ENCODE measurements at regions not wholly inside any gene's neighbourhood (a gene's known extent, or its start where the extent isn't known, plus 50 kb on each side); places are given as distances from the start of the nearest gene placed in this dataset.
"Not testable (repeated sequence)": the region's sequence is repeated elsewhere in the genome, so short reads cannot be mapped to it uniquely, and the experiment has no call there.

GRCh38 chr17:15802917-15803316, 70.8 kb downstream of the TBC1D26 start:
- H3K36me3 ChIP-seq; ATAC-seq (ENCODE audit: low FRiP score in 2 of 2); H3K4me1 ChIP-seq; H3K27ac ChIP-seq; H3K4me3 ChIP-seq; DNase-seq; H3K27me3 ChIP-seq; H3K9me3 ChIP-seq: not testable (repeated sequence)
- WGBS, 2 donors: 89 to 94% methylated on average over 1 of the region's 1 CpG

DNA sequence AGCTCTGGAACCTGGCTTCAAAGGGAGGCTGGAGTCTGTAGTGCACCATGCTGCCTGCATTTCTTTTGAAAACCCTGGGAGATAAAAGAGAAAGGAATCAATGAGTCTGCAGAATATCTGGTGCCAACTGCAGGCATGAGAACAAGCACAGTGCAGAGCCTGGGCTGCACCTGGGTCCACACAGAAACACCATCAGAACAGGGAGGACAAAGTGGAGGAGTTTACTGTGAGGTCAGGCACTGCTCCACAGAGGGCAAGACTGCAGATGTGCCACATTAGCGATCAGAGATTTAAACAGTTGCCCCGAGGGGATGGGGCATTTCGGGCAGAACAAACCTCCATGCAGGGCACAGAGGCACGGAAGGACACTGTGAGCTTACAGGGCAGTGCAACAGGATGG, 74.7 kb downstream of the TBC1D26 start:
- not testable (repeated sequence) for H3K27ac ChIP-seq; H3K4me3 ChIP-seq; H3K27me3 ChIP-seq; ATAC-seq (ENCODE audit: low FRiP score in 2 of 2); H3K9me3 ChIP-seq; H3K4me1 ChIP-seq; H3K36me3 ChIP-seq; DNase-seq
- whole genome bisulfite sequencing, 2 donors: 86 to 92% methylated on average over 2 to 3 of the region's 4 CpGs

DNA sequence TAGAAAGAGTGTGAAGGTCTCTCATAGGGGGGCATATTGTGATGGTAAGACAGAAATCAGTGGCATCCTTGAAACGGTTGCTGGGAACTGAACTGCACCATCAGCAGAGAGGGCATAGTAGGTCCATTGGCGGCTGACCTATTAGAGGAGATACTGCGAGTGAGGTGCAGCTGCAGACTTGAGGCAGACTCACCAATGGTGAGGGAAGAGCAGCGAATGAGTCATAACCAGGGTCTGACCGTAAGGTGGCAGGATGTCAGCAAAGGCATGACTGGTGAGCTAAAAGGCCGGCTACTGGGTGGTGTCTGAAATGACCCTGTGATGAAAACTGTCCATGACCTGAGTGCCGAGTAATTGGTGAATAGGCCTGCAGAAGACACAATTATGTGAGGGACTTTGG, 81.3 kb downstream of the TBC1D26 start:
- not testable (repeated sequence) for H3K27me3 ChIP-seq; H3K9me3 ChIP-seq; H3K36me3 ChIP-seq; DNase-seq; ATAC-seq (ENCODE audit: low FRiP score in 2 of 2); H3K27ac ChIP-seq; H3K4me3 ChIP-seq; H3K4me1 ChIP-seq
- WGBS, 2 donors: 77 to 88% methylated on average over 3 to 5 of the region's 7 CpGs

DNA sequence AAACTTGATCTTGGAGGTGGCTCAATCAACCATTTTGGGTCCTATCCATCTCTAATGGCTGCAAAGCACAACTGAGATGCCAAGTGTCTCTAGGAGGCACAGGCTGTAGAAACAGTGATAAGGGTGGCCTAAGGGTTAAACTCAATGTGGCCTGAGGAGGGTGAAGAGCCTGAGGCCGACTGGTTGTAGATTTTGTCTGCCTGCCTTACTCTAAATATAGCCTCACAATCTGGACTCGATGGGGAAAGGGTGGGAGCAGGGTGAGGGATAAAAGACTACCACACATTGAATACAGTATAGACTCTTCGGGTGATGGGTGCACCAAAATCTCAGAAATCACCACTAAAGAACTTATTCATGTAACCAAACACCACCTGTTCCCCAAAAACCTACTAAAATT, 81.9 kb downstream of the TBC1D26 start:
- not testable (repeated sequence) for H3K9me3 ChIP-seq; H3K27ac ChIP-seq; DNase-seq; H3K27me3 ChIP-seq; H3K4me1 ChIP-seq; H3K4me3 ChIP-seq; H3K36me3 ChIP-seq; ATAC-seq (ENCODE audit: low FRiP score in 2 of 2)
- 61 to 64% methylated on average over 2 to 3 of the region's 3 CpGs for WGBS, 2 donors

DNA sequence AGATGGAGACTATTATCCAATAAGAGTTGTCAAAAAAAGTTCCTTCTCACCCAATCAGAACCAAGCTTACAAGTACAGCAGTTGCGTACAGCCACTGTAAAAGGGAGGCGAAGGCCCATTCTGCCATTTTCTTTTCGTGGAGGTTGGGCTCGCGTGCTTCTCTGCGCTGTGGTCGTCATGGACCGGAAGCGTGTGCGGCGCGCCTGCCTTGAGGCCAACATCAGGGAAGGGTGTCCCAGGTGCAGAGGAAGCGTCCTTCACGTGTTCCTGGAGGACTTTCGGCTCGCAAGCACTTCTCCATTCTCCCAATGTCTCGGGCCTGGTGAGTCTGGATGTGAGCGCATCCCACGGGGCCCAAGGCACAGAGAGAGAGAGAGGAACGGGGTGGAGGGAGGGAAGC, 85.8 kb downstream of the TBC1D26 start:
- H3K4me3 ChIP-seq; H3K27me3 ChIP-seq; DNase-seq; H3K36me3 ChIP-seq; H3K9me3 ChIP-seq; ATAC-seq (ENCODE audit: low FRiP score in 2 of 2); H3K4me1 ChIP-seq; H3K27ac ChIP-seq: not testable (repeated sequence)
- WGBS, 2 donors: 98 to 99% methylated on average over 14 of the region's 20 CpGs

- not testable (repeated sequence) for ATAC-seq (ENCODE audit: low FRiP score in 2 of 2)
Measured at GRCh38 chr17:15822280-15822679, 90.2 kb downstream of the TBC1D26 start.

DNA sequence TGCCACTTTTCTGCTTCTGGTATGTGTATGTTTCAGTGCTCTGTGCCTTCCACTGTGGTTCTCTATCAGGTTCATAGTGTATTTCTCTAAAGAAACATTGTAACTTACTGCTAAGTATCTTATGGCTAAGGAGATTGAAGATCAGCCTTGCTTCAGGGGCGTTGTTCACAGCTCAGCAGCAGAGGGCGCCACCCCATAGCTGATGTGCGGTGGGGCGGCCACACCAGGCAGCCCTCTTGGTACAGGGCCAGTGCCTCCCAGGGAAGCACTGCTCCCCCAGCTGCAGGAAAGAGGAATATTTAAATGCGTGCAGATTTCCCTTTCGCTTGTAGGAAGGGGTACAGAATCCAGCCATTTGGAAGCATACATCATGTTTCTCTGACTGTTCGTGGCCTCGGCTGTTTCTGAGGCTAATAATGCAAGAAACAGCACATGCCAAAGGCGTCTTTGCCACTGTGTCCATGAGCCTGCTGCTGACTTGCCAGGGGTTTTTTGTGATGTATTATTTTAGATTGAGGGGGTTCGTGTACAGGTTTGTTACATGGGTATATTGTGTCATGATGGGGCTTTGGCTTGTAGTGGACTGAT, 96.7 kb downstream of the TBC1D26 start:
- TF ChIP-seq CTCF (IDR thresholded peaks at IDR 0.05) (peak; percentile 73 to 92 (median 83)), POLR2AphosphoS5 (IDR thresholded peaks at IDR 0.05) (peak in 1 of 2 donors; percentile 13)
- not testable (repeated sequence) for H3K27ac ChIP-seq, H3K9me3 ChIP-seq, H3K27me3 ChIP-seq, H3K36me3 ChIP-seq, H3K4me1 ChIP-seq, H3K4me3 ChIP-seq
- 7 to 18% methylated on average over 7 to 10 of the region's 10 CpGs for WGBS, 2 donors
- ATAC-seq (ENCODE audit: low FRiP score in 2 of 2): peak; percentile 94 to 98
- peak; percentile 78 to 82 for DNase-seq

More at GRCh38 chr17:15822280-15822679, 90.2 kb downstream of the TBC1D26 start:
- not testable (repeated sequence) for H3K4me1 ChIP-seq, DNase-seq, H3K36me3 ChIP-seq, H3K27ac ChIP-seq, H3K4me3 ChIP-seq, H3K9me3 ChIP-seq, H3K27me3 ChIP-seq
- WGBS, 2 donors: 71 to 73% methylated on average over 3 to 4 of the region's 5 CpGs

GRCh38 chr17:15830221-15830620, 98.1 kb downstream of the TBC1D26 start:
- 76 to 77% methylated on average over 4 of the region's 4 CpGs for WGBS, 2 donors
- H3K27me3 ChIP-seq; H3K36me3 ChIP-seq; H3K27ac ChIP-seq; H3K4me1 ChIP-seq; H3K4me3 ChIP-seq; DNase-seq; H3K9me3 ChIP-seq; ATAC-seq (ENCODE audit: low FRiP score in 2 of 2): not testable (repeated sequence)

DNA sequence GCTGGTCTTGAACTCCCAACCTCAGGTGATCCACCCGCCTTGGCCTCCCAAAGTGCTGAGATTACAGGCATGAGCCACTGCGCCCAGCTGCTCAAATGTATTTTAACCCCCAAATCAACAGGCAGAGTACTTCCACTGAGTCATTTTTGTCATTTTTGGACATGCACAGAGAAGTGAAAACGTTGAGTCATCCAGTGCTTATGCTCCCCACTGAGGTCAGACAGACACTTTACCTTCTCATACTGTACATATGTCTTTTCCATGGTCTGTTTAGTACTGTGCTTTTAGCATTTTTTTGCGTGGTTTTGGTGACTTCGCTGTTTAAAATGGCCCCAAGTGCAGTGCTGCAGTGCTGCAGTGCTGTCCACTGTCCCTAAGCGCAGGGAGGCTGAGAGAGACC, 99.1 kb downstream of the TBC1D26 start:
- H3K36me3 ChIP-seq; DNase-seq; H3K27me3 ChIP-seq; H3K4me3 ChIP-seq; H3K27ac ChIP-seq; ATAC-seq (ENCODE audit: low FRiP score in 2 of 2); H3K4me1 ChIP-seq; H3K9me3 ChIP-seq: not testable (repeated sequence)
- 68 to 75% methylated on average over 6 of the region's 6 CpGs for WGBS, 2 donors

DNA sequence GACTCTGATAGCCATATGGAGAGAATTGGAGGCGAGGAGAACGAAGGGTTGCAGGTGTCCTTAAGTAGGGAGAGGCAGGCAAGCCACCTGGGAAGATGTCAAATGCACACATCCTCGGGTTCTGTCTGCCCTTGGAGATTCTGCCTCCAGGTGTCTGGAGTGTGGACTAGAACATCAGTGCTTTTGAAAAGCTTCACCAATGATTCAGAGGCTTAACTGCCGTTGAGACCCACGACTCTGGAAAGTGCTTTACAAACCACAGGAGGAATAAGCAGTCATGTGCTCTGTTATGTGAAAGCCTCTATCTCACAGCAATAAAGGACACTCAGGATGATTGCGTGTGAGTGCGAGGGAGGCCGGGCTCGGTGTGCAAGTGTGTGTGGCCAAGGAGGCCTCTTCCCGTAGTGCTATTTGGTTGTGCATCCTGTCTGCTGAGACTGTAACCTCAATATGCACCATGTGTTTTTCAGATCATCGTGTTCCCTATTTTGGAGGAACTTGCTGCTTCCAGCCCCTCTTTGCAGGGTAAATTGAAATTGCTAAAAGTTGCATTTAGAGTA, 100.9 kb downstream of the TBC1D26 start:
- H3K27me3 ChIP-seq; H3K4me1 ChIP-seq; H3K4me3 ChIP-seq; H3K36me3 ChIP-seq; H3K27ac ChIP-seq; H3K9me3 ChIP-seq; ATAC-seq (ENCODE audit: low FRiP score in 2 of 2); DNase-seq: not testable (repeated sequence)
- WGBS, 2 donors: 62 to 67% methylated on average over 11 of the region's 11 CpGs

GRCh38 chr17:15833890-15834289, 101.8 kb downstream of the TBC1D26 start:
- not testable (repeated sequence) for H3K27ac ChIP-seq; H3K4me1 ChIP-seq; ATAC-seq (ENCODE audit: low FRiP score in 2 of 2); H3K4me3 ChIP-seq; DNase-seq; H3K27me3 ChIP-seq; H3K9me3 ChIP-seq; H3K36me3 ChIP-seq
- whole genome bisulfite sequencing, 2 donors: 56 to 85% methylated on average over 4 to 5 of the region's 5 CpGs

- not testable (repeated sequence) for H3K4me3 ChIP-seq; DNase-seq; ATAC-seq (ENCODE audit: low FRiP score in 2 of 2); H3K9me3 ChIP-seq; H3K27me3 ChIP-seq; H3K36me3 ChIP-seq; H3K4me1 ChIP-seq; H3K27ac ChIP-seq
- WGBS, 2 donors: 77% methylated on average over 2 of the region's 4 CpGs; no CpG with 5 or more reads in 1 of the 2 donors
Measured at GRCh38 chr17:15835481-15835880, 103.4 kb downstream of the TBC1D26 start.

Measured in upper lobe of left lung (tissue), 6 donors.